ENCODE measurements at regions not wholly inside any gene's neighbourhood (a gene's known extent, or its start where the extent isn't known, plus 50 kb on each side); places are given as distances from the start of the nearest gene placed in this dataset.

- TF ChIP-seq BACH1 (IDR thresholded peaks at IDR 0.05; ENCODE audit: low read length) (no peak), RNF2 (IDR thresholded peaks at IDR 0.05; ENCODE audit: borderline replicate concordance, low read depth, low read length, missing control alignments, poor library complexity, severe bottlenecking) (no peak), POLR2AphosphoS5 (IDR thresholded peaks at IDR 0.05; ENCODE audit: low read depth, low read length) (no peak), KDM4A (IDR thresholded peaks at IDR 0.05; ENCODE audit: low read depth, low read length, severe bottlenecking) (no peak), CEBPB (IDR thresholded peaks at IDR 0.05; ENCODE audit: low read depth, low read length) (no peak), CTCF (IDR thresholded peaks at IDR 0.05; ENCODE audit: control extremely low read depth in 1 of 3, insufficient read depth in 1 of 3, low read depth in 1 of 3, low read length in 3 of 3) (no peak)
Observed at GRCh38 chr13:31499274-31499673, 240.1 kb upstream of the RXFP2 start.
